SK-N-SH treated with all-trans-retinoic acid at 6 μM for 48 hours (cell line): ENCODE measurements at regions not wholly inside any gene's neighbourhood (a gene's known extent, or its start where the extent isn't known, plus 50 kb on each side); places are given as distances from the start of the nearest gene placed in this dataset.

Experiments
- ATAC-seq: fragments of 200-7000 bp; cut with Tn5 transposase; 3 replicates; pipeline ENCODE4 v1.9.1; 2020; ENCODE audit warnings: mild to moderate bottlenecking, moderate library complexity
- ARNTL ChIP-seq: fragments of 450-650 bp; formaldehyde crosslinking; IDR thresholded peaks from 2 replicates; pipeline ENCODE4 v1.5.0; 2020; ENCODE audit warnings: low read depth, mild to moderate bottlenecking, moderate library complexity, borderline replicate concordance
- CSDC2 ChIP-seq: fragments of 250-450 bp; sonication (Bioruptor Pico); IDR thresholded peaks from 2 replicates; pipeline ENCODE4 v1.5.0; 2020; ENCODE audit warnings: mild to moderate bottlenecking, moderate library complexity
- ESRRG ChIP-seq: fragments of 250-450 bp; sonication (Bioruptor Pico); IDR thresholded peaks from 2 replicates; pipeline ENCODE4 v1.6.1; 2021; ENCODE audit warnings: mild to moderate bottlenecking
- GLIS3 ChIP-seq: fragments of 250-450 bp; sonication (Bioruptor Pico); IDR thresholded peaks from 2 replicates; pipeline ENCODE4 v1.5.0; 2020; ENCODE audit warnings: mild to moderate bottlenecking, moderate library complexity
- ISL1 ChIP-seq: fragments of 250-450 bp; sonication (Bioruptor Pico); IDR thresholded peaks from 2 replicates; pipeline ENCODE4 v2.1.2; 2022; ENCODE audit warnings: mild to moderate bottlenecking, moderate library complexity
- OSR1 ChIP-seq: fragments of 250-450 bp; sonication (Bioruptor Pico); IDR thresholded peaks from 2 replicates; pipeline ENCODE4 v1.8.0; 2022; ENCODE audit warnings: moderate library complexity, mild to moderate bottlenecking, inconsistent platforms
- PATZ1 ChIP-seq: fragments of 250-450 bp; sonication (Bioruptor Pico); IDR thresholded peaks from 2 replicates; pipeline ENCODE4 v1.8.0; 2020; ENCODE audit warnings: mild to moderate bottlenecking, moderate library complexity, borderline replicate concordance
- PPARA ChIP-seq: fragments of 250-450 bp; sonication (Bioruptor Pico); IDR thresholded peaks from 2 replicates; pipeline ENCODE4 v1.5.0; 2020; ENCODE audit warnings: mild to moderate bottlenecking, borderline replicate concordance
- RARB ChIP-seq: fragments of 250-450 bp; sonication (Bioruptor Pico); IDR thresholded peaks from 2 replicates; pipeline ENCODE4 v1.8.0; 2021; ENCODE audit warnings: mild to moderate bottlenecking, moderate library complexity
- SNAI2 ChIP-seq: fragments of 250-450 bp; sonication (Bioruptor Pico); IDR thresholded peaks from 2 replicates; pipeline ENCODE4 v1.5.0; 2020; ENCODE audit warnings: mild to moderate bottlenecking, moderate library complexity
- TCF4 ChIP-seq: fragments of 250-450 bp; sonication (Bioruptor Pico); IDR thresholded peaks from 2 replicates; pipeline ENCODE4 v1.8.0; 2021; ENCODE audit warnings: mild to moderate bottlenecking, moderate library complexity, borderline replicate concordance
- TOX ChIP-seq: fragments of 250-450 bp; sonication (Bioruptor Pico); IDR thresholded peaks from 2 replicates; pipeline ENCODE4 v1.8.0; 2021; ENCODE audit warnings: mild to moderate bottlenecking, moderate library complexity, borderline replicate concordance
- ZC3H10 ChIP-seq: fragments of 250-450 bp; sonication (Bioruptor Pico); IDR thresholded peaks from 2 replicates; pipeline ENCODE4 v1.5.1; 2021; ENCODE audit warnings: mild to moderate bottlenecking, moderate library complexity
- ZFP3 ChIP-seq: fragments of 250-450 bp; sonication (Bioruptor Pico); IDR thresholded peaks from 2 replicates; pipeline ENCODE4 v1.5.0; 2020; ENCODE audit warnings: mild to moderate bottlenecking, moderate library complexity
- ZNF565 ChIP-seq: fragments of 450-650 bp; formaldehyde crosslinking; conservative IDR thresholded peaks from 2 replicates; pipeline ENCODE4 v1.5.0; 2020; ENCODE audit warnings: low read depth, mild to moderate bottlenecking, moderate library complexity
- ZNF70 ChIP-seq: fragments of 450-650 bp; formaldehyde crosslinking; IDR thresholded peaks from 2 replicates; pipeline ENCODE4 v1.5.0; 2020; ENCODE audit warnings: mild to moderate bottlenecking, moderate library complexity
- ZNF8 ChIP-seq: fragments of 450-650 bp; formaldehyde crosslinking; IDR thresholded peaks from 2 replicates; pipeline ENCODE4 v1.5.0; 2020; ENCODE audit warnings: mild to moderate bottlenecking, moderate library complexity
- TF ChIP-seq, protein P1 (sequence below): fragments of 250-450 bp; sonication (Bioruptor Pico); IDR thresholded peaks from 2 replicates; pipeline ENCODE4 v1.5.0; 2020; ENCODE audit warnings: mild to moderate bottlenecking, moderate library complexity
- TF ChIP-seq, protein P2 (sequence below): fragments of 250-450 bp; sonication (Bioruptor Pico); IDR thresholded peaks from 2 replicates; pipeline ENCODE4 v1.5.1; 2021; ENCODE audit warnings: mild to moderate bottlenecking, moderate library complexity

DNA sequence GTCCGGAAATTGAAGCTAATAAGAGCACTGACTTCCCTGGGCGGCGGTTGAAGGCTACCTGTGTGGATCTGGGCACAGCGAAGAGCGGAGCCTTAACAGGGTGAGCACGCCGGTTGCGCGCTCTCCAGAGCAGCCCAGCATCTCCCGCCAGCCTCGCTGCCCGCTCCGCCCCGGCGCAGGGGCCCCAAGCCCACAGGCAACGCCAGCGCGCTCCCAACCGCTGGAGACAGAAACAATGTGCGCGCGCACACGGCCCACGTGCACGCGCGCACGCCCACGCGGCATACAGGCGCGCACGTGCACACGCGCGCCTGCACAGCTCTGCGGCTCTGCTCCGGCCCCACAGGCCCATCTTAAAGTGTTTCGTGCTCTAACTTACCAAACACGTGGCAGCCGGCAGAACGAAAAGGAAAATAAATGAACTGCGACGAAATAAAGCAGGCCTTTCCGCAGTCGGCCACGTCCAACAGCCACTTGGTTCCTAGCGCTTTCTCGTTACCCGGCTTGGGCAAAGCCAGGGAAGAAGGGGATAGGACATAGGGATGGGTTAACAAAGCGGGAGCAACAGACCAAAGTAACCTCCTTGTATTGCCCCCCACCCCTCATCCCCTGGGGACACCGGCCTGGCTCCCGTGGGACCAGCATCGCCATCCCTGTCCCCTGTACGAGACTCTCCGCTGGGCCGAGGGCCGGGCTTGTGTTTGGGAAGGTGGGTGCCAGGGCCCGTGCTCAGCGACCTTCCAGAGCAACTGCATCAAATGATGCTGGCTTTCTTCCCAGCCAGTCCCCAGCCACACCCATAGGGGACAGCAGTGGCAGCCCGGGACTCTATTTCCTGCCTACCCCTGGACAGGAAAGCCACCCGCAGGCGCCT is 203.7 kb downstream of the ABHD5 start:
- no peak for ATAC-seq
- TF ChIP-seq ZNF565 (CRISPR knock-in tag) (no peak), TCF4 (CRISPR knock-in tag) (no peak), OSR1 (CRISPR knock-in tag) (no peak), PATZ1 (CRISPR knock-in tag) (no peak), PPARA (CRISPR knock-in tag) (no peak), ESRRG (CRISPR knock-in tag) (no peak), CSDC2 (CRISPR knock-in tag) (no peak), SNAI2 (CRISPR knock-in tag) (no peak), ARNTL (CRISPR knock-in tag) (no peak), ZNF70 (CRISPR knock-in tag) (no peak), RARB (no peak), ISL1 (CRISPR knock-in tag) (no peak), TOX (no peak), ZC3H10 (CRISPR knock-in tag) (no peak), GLIS3 (no peak)
- TF ChIP-seq, protein P1, sequence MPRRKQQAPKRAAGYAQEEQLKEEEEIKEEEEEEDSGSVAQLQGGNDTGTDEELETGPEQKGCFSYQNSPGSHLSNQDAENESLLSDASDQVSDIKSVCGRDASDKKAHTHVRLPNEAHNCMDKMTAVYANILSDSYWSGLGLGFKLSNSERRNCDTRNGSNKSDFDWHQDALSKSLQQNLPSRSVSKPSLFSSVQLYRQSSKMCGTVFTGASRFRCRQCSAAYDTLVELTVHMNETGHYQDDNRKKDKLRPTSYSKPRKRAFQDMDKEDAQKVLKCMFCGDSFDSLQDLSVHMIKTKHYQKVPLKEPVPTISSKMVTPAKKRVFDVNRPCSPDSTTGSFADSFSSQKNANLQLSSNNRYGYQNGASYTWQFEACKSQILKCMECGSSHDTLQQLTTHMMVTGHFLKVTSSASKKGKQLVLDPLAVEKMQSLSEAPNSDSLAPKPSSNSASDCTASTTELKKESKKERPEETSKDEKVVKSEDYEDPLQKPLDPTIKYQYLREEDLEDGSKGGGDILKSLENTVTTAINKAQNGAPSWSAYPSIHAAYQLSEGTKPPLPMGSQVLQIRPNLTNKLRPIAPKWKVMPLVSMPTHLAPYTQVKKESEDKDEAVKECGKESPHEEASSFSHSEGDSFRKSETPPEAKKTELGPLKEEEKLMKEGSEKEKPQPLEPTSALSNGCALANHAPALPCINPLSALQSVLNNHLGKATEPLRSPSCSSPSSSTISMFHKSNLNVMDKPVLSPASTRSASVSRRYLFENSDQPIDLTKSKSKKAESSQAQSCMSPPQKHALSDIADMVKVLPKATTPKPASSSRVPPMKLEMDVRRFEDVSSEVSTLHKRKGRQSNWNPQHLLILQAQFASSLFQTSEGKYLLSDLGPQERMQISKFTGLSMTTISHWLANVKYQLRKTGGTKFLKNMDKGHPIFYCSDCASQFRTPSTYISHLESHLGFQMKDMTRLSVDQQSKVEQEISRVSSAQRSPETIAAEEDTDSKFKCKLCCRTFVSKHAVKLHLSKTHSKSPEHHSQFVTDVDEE (CRISPR knock-in tag), result no peak

DNA sequence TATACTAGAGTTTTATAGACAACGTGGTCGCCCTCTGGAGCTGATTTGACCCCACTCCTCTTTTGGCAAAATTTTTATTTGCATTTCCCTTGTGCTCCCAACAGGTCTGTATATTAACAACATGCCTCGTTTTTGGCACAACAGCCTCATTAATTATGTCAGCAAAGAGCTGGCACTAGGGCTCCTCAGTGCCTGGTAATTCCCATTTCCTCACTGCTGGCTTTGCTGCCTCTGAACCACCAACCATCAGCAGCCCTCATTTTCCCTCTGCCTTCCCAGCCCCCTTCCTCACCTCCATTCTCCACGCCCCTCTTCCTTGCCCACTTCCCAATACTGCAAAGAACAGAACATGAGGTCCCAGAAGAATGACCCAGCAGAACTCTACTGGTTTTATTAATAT is 204.8 kb downstream of the ABHD5 start:
- no peak for TF ChIP-seq ZNF8
- TF ChIP-seq GLIS3, result no peak
- TF ChIP-seq ESRRG (CRISPR knock-in tag), result no peak
- no peak for TF ChIP-seq ZC3H10 (CRISPR knock-in tag)
- TF ChIP-seq ZNF565 (CRISPR knock-in tag), result no peak
- TF ChIP-seq SNAI2 (CRISPR knock-in tag), result no peak
- no peak for TF ChIP-seq TCF4 (CRISPR knock-in tag)
- no peak for TF ChIP-seq ZFP3 (CRISPR knock-in tag)
- TF ChIP-seq, all 23 proteins: peak for 0
- ATAC-seq, result no peak

DNA sequence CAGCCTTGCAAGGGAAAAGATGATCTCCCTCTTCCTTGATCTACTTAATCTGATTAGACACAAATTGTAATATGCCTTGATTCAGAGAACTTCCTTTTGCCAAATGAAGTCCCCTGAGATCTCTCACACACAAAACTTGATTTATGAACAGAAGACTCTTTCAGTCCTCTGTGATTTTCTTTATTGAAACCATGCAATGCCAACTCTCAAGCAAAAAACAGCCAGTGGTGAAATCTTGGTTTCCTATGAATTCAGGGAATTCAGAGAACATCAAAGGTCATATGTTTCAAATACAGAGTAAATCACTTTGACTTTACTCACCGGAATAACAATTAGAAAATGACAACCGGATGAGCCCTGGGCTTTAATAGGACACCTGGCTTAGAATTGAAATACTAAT is 211.7 kb downstream of the ABHD5 start:
- TF ChIP-seq, protein P2, sequence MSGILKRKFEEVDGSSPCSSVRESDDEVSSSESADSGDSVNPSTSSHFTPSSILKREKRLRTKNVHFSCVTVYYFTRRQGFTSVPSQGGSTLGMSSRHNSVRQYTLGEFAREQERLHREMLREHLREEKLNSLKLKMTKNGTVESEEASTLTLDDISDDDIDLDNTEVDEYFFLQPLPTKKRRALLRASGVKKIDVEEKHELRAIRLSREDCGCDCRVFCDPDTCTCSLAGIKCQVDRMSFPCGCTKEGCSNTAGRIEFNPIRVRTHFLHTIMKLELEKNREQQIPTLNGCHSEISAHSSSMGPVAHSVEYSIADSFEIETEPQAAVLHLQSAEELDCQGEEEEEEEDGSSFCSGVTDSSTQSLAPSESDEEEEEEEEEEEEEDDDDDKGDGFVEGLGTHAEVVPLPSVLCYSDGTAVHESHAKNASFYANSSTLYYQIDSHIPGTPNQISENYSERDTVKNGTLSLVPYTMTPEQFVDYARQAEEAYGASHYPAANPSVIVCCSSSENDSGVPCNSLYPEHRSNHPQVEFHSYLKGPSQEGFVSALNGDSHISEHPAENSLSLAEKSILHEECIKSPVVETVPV, result no peak
- TF ChIP-seq ZC3H10 (CRISPR knock-in tag), result peak; percentile 90
- peak; percentile 47; the same call in 2 of the 3 replicates for ATAC-seq

DNA sequence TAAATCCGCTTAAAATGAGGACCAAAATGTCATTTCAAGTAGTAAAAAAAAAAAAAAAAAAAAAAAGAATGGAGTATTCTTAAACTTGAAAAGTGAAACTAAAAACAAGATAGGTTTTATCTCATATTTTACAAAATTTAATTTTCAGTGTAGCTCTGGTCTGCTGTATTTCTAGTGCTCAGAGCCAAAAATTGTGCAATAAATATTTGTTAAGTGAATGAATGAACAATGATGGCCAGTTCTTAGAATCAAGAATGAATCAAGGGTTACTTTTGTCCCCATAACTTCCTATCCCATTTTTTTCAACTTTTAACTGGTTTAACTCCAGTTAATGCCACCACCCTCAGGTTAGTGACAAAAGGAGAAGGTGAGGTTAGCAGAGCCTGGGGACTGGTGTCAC is 214.4 kb downstream of the ABHD5 start:
- no peak for ATAC-seq
- TF ChIP-seq ISL1 (CRISPR knock-in tag), result 0 out of 2 replicates have a peak, but pooled peaks have one; percentile 14
- no peak for TF ChIP-seq ZNF8

- no peak for TF ChIP-seq PATZ1 (CRISPR knock-in tag)
- no peak for TF ChIP-seq ARNTL (CRISPR knock-in tag)
- no peak for TF ChIP-seq CSDC2 (CRISPR knock-in tag)
- TF ChIP-seq, protein P2, result no peak
- TF ChIP-seq SNAI2 (CRISPR knock-in tag), result no peak
- no peak for TF ChIP-seq GLIS3
- ATAC-seq, result no peak
Measured at GRCh38 chr3:43906849-43907507, 216.2 kb downstream of the ABHD5 start.
